Right cardiac atrium (tissue), 5 donors: ENCODE measurements at regions not wholly inside any gene's neighbourhood (a gene's known extent, or its start where the extent isn't known, plus 50 kb on each side); places are given as distances from the start of the nearest gene placed in this dataset.
"Not testable (repeated sequence)": the region's sequence is repeated elsewhere in the genome, so short reads cannot be mapped to it uniquely, and the experiment has no call there.

Source experiments
- ATAC-seq, 2 donors: fragments of 200-7000 bp; cut with Tn5 transposase; one replicate each; pipeline versions ENCODE4 v1.8.0 to v1.9.1; 2020; ENCODE audit warnings: moderate library complexity in 2 of 2, mild to moderate bottlenecking in 1 of 2
- DNase-seq, 3 donors: peaks; one replicate each; pipeline ENCODE4 v3.0.0-alpha.2; 2020
- H3K27ac ChIP-seq: one replicate; pipeline ENCODE4 v1.5.1; 2013; ENCODE audit warnings: mild to moderate bottlenecking, low read length, control low read depth, moderate library complexity
- H3K27me3 ChIP-seq: one replicate; pipeline ENCODE4 v1.6.1; 2013; ENCODE audit not compliant: control insufficient read depth, insufficient read depth
- H3K4me1 ChIP-seq: one replicate; pipeline ENCODE4 v1.6.1; 2013; ENCODE audit warnings: low read length; ENCODE audit not compliant: control insufficient read depth, insufficient read depth
- H3K4me3 ChIP-seq: one replicate; pipeline ENCODE4 v1.5.1; 2013; ENCODE audit warnings: low read length, control low read depth
- H3K9me3 ChIP-seq: one replicate; pipeline ENCODE4 v1.6.1; 2013; ENCODE audit warnings: low read length; ENCODE audit not compliant: control insufficient read depth
- WGBS: extraction: QIAGEN DNeasy Blood & Tissue Kit; methylation state at CpG from one replicate; pipeline ENCODE4 v1.1.7; 2013; 5-methylcytosine and 5-hydroxymethylcytosine counted together
- intact Hi-C, 4 donors: fragments of 100-400 bp; cut with DNase I; formaldehyde crosslinking; loops; one replicate each; pipeline versions ENCODE4 v1.11.0 to v1.14.0; 2022 to 2023
- donor health status: healthy with polysubstance abuse.
- donor health status: DM: no; HTN: yes; CAD: no.
- donor health status: DM: no; HTN: no; CAD: no.
- donor health status: DM: no; HTN: yes; CAD: no; lungs with severe emphysema.
- donor health status: DM: yes; HTN: yes; CAD: no.

GRCh38 chr18:14415399-14415798 lies 128.0 kb downstream of the POTEC start:
- intact Hi-C loops, DNase-seq, H3K4me3 ChIP-seq, H3K9me3 ChIP-seq, H3K27ac ChIP-seq, H3K4me1 ChIP-seq, H3K27me3 ChIP-seq, ATAC-seq: not testable (repeated sequence)
- 24% methylated on average over 6 of the region's 6 CpGs for WGBS

GRCh38 chr18:14395533-14395932 lies 147.9 kb downstream of the POTEC start:
- not testable (repeated sequence) for H3K4me3 ChIP-seq, H3K27me3 ChIP-seq, H3K9me3 ChIP-seq, ATAC-seq, DNase-seq, H3K27ac ChIP-seq, H3K4me1 ChIP-seq
- 29% methylated on average over 3 of the region's 3 CpGs for WGBS
- intact Hi-C loops: loop anchor here in 1 of 4 donors (5.0 kb wide), 1 partner anchor 583 kb away; no protein-coding TSS in a partner anchor

GRCh38 chr18:14393563-14394103 lies 149.8 kb downstream of the POTEC start:
- not testable (repeated sequence) for H3K9me3 ChIP-seq, H3K27me3 ChIP-seq, ATAC-seq, H3K4me3 ChIP-seq, H3K27ac ChIP-seq, H3K4me1 ChIP-seq
- intact Hi-C loops: loop anchor here in 1 of 4 donors (5.0 kb wide), 1 partner anchor 216 kb away; no protein-coding TSS in a partner anchor
- DNase-seq: peak in 1 of 3 donors; percentile 28
- WGBS: 95% methylated on average over 50 of the region's 50 CpGs

- H3K9me3 ChIP-seq, DNase-seq, H3K4me3 ChIP-seq, H3K27ac ChIP-seq, H3K4me1 ChIP-seq, ATAC-seq, H3K27me3 ChIP-seq: not testable (repeated sequence)
- WGBS: 94% methylated on average over 24 of the region's 24 CpGs
- intact Hi-C loops: loop anchor here in 1 of 4 donors (5.0 kb wide), 1 partner anchor 215 kb away; no protein-coding TSS in a partner anchor
These were observed 150.8 kb downstream of the POTEC start for GRCh38 chr18:14392604-14393003.

GRCh38 chr18:14384961-14385360 lies 158.4 kb downstream of the POTEC start:
- whole genome bisulfite sequencing: 88% methylated on average over 1 of the region's 1 CpG
- intact Hi-C loops, H3K4me1 ChIP-seq: not testable (repeated sequence)

GRCh38 chr18:14382666-14383065 lies 160.7 kb downstream of the POTEC start:
- H3K27me3 ChIP-seq, H3K4me1 ChIP-seq, H3K27ac ChIP-seq, H3K9me3 ChIP-seq, ATAC-seq, intact Hi-C loops, H3K4me3 ChIP-seq: not testable (repeated sequence)
- WGBS: 89% methylated on average over 20 of the region's 25 CpGs
- peak in 1 of 3 donors; percentile 40 for DNase-seq

More at GRCh38 chr18:14384961-14385360, 158.4 kb downstream of the POTEC start:
- not testable (repeated sequence) for H3K4me3 ChIP-seq, H3K27me3 ChIP-seq, H3K9me3 ChIP-seq, DNase-seq, ATAC-seq, H3K27ac ChIP-seq

- H3K4me3 ChIP-seq, H3K27ac ChIP-seq, H3K27me3 ChIP-seq, H3K9me3 ChIP-seq, intact Hi-C loops, ATAC-seq, DNase-seq, H3K4me1 ChIP-seq: not testable (repeated sequence)
- 97% methylated on average over 2 of the region's 2 CpGs for WGBS
These were observed 163.9 kb downstream of the POTEC start for GRCh38 chr18:14379489-14379888.

GRCh38 chr18:14378376-14378775 lies 165.0 kb downstream of the POTEC start:
- WGBS: 90% methylated on average over 24 of the region's 24 CpGs
- intact Hi-C loops, H3K27me3 ChIP-seq, ATAC-seq, H3K27ac ChIP-seq, DNase-seq, H3K4me1 ChIP-seq, H3K9me3 ChIP-seq, H3K4me3 ChIP-seq: not testable (repeated sequence)

- H3K27me3 ChIP-seq, ATAC-seq, H3K4me1 ChIP-seq, H3K9me3 ChIP-seq, DNase-seq, H3K27ac ChIP-seq, H3K4me3 ChIP-seq, intact Hi-C loops: not testable (repeated sequence)
- WGBS: 86% methylated on average over 18 of the region's 18 CpGs
These were observed 182.1 kb downstream of the POTEC start for GRCh38 chr18:14361346-14361745.

- H3K27ac ChIP-seq, H3K4me1 ChIP-seq, H3K27me3 ChIP-seq, ATAC-seq, H3K9me3 ChIP-seq, intact Hi-C loops, H3K4me3 ChIP-seq, DNase-seq: not testable (repeated sequence)
- WGBS: 90% methylated on average over 22 of the region's 22 CpGs
These were observed 185.7 kb downstream of the POTEC start for GRCh38 chr18:14357553-14358297.

GRCh38 chr18:14342170-14342569 lies 201.2 kb downstream of the POTEC start:
- ATAC-seq (peak in 1 of 2 donors; percentile 56), DNase-seq (peak in 2 of 3 donors; percentile 20 to 51)
- H3K27ac ChIP-seq, intact Hi-C loops, H3K4me3 ChIP-seq, H3K9me3 ChIP-seq, H3K4me1 ChIP-seq, H3K27me3 ChIP-seq: not testable (repeated sequence)
- 37% methylated on average over 3 of the region's 3 CpGs for WGBS
